ENCODE measurements at regions not wholly inside any gene's neighbourhood (a gene's known extent, or its start where the extent isn't known, plus 50 kb on each side); places are given as distances from the start of the nearest gene placed in this dataset.

GRCh38 chr4:14644580-14645282 lies 357.6 kb upstream of the CPEB2 start:
- Mint-ChIP-seq H3K27ac (no peak overlapping the region), H3K36me3 (ENCODE audit: low read depth) (no peaks in the 10 kb centered on the region), H3K9me3 (no peaks in the 10 kb centered on the region), H3K4me3 (no peak overlapping the region), H3K4me1 (ENCODE audit: low read depth) (no peaks in the 10 kb centered on the region), H3K27me3 (ENCODE audit: low read depth) (peaks cover 3% of the 10 kb centered on the region)
- intact Hi-C loops (cut with micrococcal nuclease), result no loop called here
- no peak for DNase-seq
- CTCF ChIA-PET, result interaction anchor here (1.1 kb wide), 1 partner anchor 231 kb away, joined by 3 read pairs; no protein-coding TSS in a partner anchor

- no peak overlapping the region for H3K4me3 Mint-ChIP-seq
- no peaks in the 10 kb centered on the region for H3K9me3 Mint-ChIP-seq
- DNase-seq, result no peak
- H3K4me1 Mint-ChIP-seq (ENCODE audit: low read depth), result no peaks in the 10 kb centered on the region
- intact Hi-C loops (cut with micrococcal nuclease), result no loop called here
- no peak overlapping the region for H3K27ac Mint-ChIP-seq
- CTCF ChIA-PET, result no interaction called here
- H3K27me3 Mint-ChIP-seq (ENCODE audit: low read depth), result no peaks in the 10 kb centered on the region
- no peaks in the 10 kb centered on the region for H3K36me3 Mint-ChIP-seq (ENCODE audit: low read depth)
These were observed 355.4 kb upstream of the CPEB2 start for GRCh38 chr4:14646831-14647230.

- H3K4me1 Mint-ChIP-seq (ENCODE audit: low read depth), result no peaks in the 10 kb centered on the region
- DNase-seq, result no peak
- H3K4me3 Mint-ChIP-seq, result no peak overlapping the region
- H3K36me3 Mint-ChIP-seq (ENCODE audit: low read depth), result no peaks in the 10 kb centered on the region
- H3K27ac Mint-ChIP-seq, result no peak overlapping the region
- intact Hi-C loops (cut with micrococcal nuclease), result no loop called here
- H3K9me3 Mint-ChIP-seq, result no peaks in the 10 kb centered on the region
- CTCF ChIA-PET, result no interaction called here
- peaks cover 7% of the 10 kb centered on the region for H3K27me3 Mint-ChIP-seq (ENCODE audit: low read depth)
These were observed 352.2 kb upstream of the CPEB2 start for GRCh38 chr4:14650127-14650526.

GRCh38 chr4:14652522-14652921 lies 349.8 kb upstream of the CPEB2 start:
- Mint-ChIP-seq H3K36me3 (ENCODE audit: low read depth) (no peaks in the 10 kb centered on the region), H3K9me3 (no peaks in the 10 kb centered on the region), H3K4me3 (no peak overlapping the region), H3K27me3 (ENCODE audit: low read depth) (peaks cover 9% of the 10 kb centered on the region), H3K27ac (no peak overlapping the region), H3K4me1 (ENCODE audit: low read depth) (no peaks in the 10 kb centered on the region)
- DNase-seq, result no peak
- intact Hi-C loops (cut with micrococcal nuclease), result no loop called here
- CTCF ChIA-PET, result no interaction called here

- no peak overlapping the region for H3K27ac Mint-ChIP-seq
- H3K27me3 Mint-ChIP-seq (ENCODE audit: low read depth), result peaks cover 12% of the 10 kb centered on the region
- intact Hi-C loops (cut with micrococcal nuclease), result no loop called here
- H3K9me3 Mint-ChIP-seq, result no peaks in the 10 kb centered on the region
- CTCF ChIA-PET, result no interaction called here
- H3K4me3 Mint-ChIP-seq, result no peak overlapping the region
- H3K4me1 Mint-ChIP-seq (ENCODE audit: low read depth), result no peaks in the 10 kb centered on the region
- no peak for DNase-seq
- no peaks in the 10 kb centered on the region for H3K36me3 Mint-ChIP-seq (ENCODE audit: low read depth)
These were observed 348.9 kb upstream of the CPEB2 start for GRCh38 chr4:14653338-14653737.

GRCh38 chr4:14659286-14659685 lies 343.0 kb upstream of the CPEB2 start:
- H3K4me1 Mint-ChIP-seq (ENCODE audit: low read depth), result no peaks in the 10 kb centered on the region
- peaks cover 2% of the 10 kb centered on the region for H3K9me3 Mint-ChIP-seq
- intact Hi-C loops (cut with micrococcal nuclease), result no loop called here
- H3K36me3 Mint-ChIP-seq (ENCODE audit: low read depth), result no peaks in the 10 kb centered on the region
- no peak overlapping the region for H3K4me3 Mint-ChIP-seq
- H3K27ac Mint-ChIP-seq, result no peak overlapping the region
- no peak for DNase-seq
- peaks cover 6% of the 10 kb centered on the region for H3K27me3 Mint-ChIP-seq (ENCODE audit: low read depth)
- CTCF ChIA-PET, result interaction anchor here (0.7 kb wide), 1 partner anchor 740 kb away, joined by 4 read pairs; no protein-coding TSS in a partner anchor

GRCh38 chr4:14667624-14668151 lies 334.6 kb upstream of the CPEB2 start:
- Mint-ChIP-seq H3K27me3 (ENCODE audit: low read depth) (peaks cover 19% of the 10 kb centered on the region), H3K4me1 (ENCODE audit: low read depth) (no peaks in the 10 kb centered on the region)

GRCh38 chr4:14668296-14668695 lies 334.0 kb upstream of the CPEB2 start:
- Mint-ChIP-seq H3K4me1 (ENCODE audit: low read depth) (no peaks in the 10 kb centered on the region), H3K27me3 (ENCODE audit: low read depth) (peaks cover 25% of the 10 kb centered on the region), H3K36me3 (ENCODE audit: low read depth) (no peaks in the 10 kb centered on the region), H3K9me3 (peaks cover 7% of the 10 kb centered on the region), H3K27ac (no peak overlapping the region), H3K4me3 (no peak overlapping the region)
- intact Hi-C loops (cut with micrococcal nuclease), result no loop called here
- DNase-seq, result no peak
- CTCF ChIA-PET, result no interaction called here

More at GRCh38 chr4:14667624-14668151, 334.6 kb upstream of the CPEB2 start:
- no peak for DNase-seq
- intact Hi-C loops (cut with micrococcal nuclease), result no loop called here
- no peak overlapping the region for H3K27ac Mint-ChIP-seq
- CTCF ChIA-PET, result no interaction called here
- H3K9me3 Mint-ChIP-seq, result peaks cover 7% of the 10 kb centered on the region
- H3K4me3 Mint-ChIP-seq, result no peak overlapping the region
- no peaks in the 10 kb centered on the region for H3K36me3 Mint-ChIP-seq (ENCODE audit: low read depth)

- DNase-seq, result no peak
- intact Hi-C loops (cut with micrococcal nuclease), result no loop called here
- CTCF ChIA-PET, result no interaction called here
- Mint-ChIP-seq H3K27me3 (ENCODE audit: low read depth) (peaks cover 26% of the 10 kb centered on the region), H3K4me1 (ENCODE audit: low read depth) (no peaks in the 10 kb centered on the region), H3K36me3 (ENCODE audit: low read depth) (no peaks in the 10 kb centered on the region), H3K9me3 (peaks cover 7% of the 10 kb centered on the region), H3K27ac (no peak overlapping the region), H3K4me3 (no peak overlapping the region)
These were observed 332.9 kb upstream of the CPEB2 start for GRCh38 chr4:14669371-14669770.

GRCh38 chr4:14671146-14671545 lies 331.1 kb upstream of the CPEB2 start:
- peaks cover 3% of the 10 kb centered on the region for H3K9me3 Mint-ChIP-seq
- intact Hi-C loops (cut with micrococcal nuclease), result loop anchor here (10.0 kb wide), 1 partner anchor 56 kb away; no protein-coding TSS in a partner anchor
- no peak overlapping the region for H3K27ac Mint-ChIP-seq
- no peak overlapping the region for H3K4me3 Mint-ChIP-seq
- H3K36me3 Mint-ChIP-seq (ENCODE audit: low read depth), result no peaks in the 10 kb centered on the region
- no peak for DNase-seq
- peaks cover 26% of the 10 kb centered on the region for H3K27me3 Mint-ChIP-seq (ENCODE audit: low read depth)
- H3K4me1 Mint-ChIP-seq (ENCODE audit: low read depth), result no peaks in the 10 kb centered on the region
- CTCF ChIA-PET, result no interaction called here

GRCh38 chr4:14675279-14675985 lies 326.8 kb upstream of the CPEB2 start:
- Mint-ChIP-seq H3K4me3 (no peak overlapping the region), H3K9me3 (no peaks in the 10 kb centered on the region), H3K27ac (no peak overlapping the region), H3K27me3 (ENCODE audit: low read depth) (peaks cover 14% of the 10 kb centered on the region), H3K36me3 (ENCODE audit: low read depth) (no peaks in the 10 kb centered on the region), H3K4me1 (ENCODE audit: low read depth) (no peaks in the 10 kb centered on the region)
- no peak for DNase-seq
- CTCF ChIA-PET, result interaction anchor here (0.6 kb wide), 1 partner anchor 383 kb away, joined by 3 read pairs; no protein-coding TSS in a partner anchor
- intact Hi-C loops (cut with micrococcal nuclease), result loop anchor here (10.0 kb wide), 1 partner anchor 61 kb away; no protein-coding TSS in a partner anchor

GRCh38 chr4:14679906-14680305 lies 322.4 kb upstream of the CPEB2 start:
- H3K27me3 Mint-ChIP-seq (ENCODE audit: low read depth), result peaks cover 6% of the 10 kb centered on the region
- no peak overlapping the region for H3K4me3 Mint-ChIP-seq
- intact Hi-C loops (cut with micrococcal nuclease), result loop anchor here (10.0 kb wide), 1 partner anchor 65 kb away; no protein-coding TSS in a partner anchor
- DNase-seq, result no peak
- no peak overlapping the region for H3K27ac Mint-ChIP-seq
- CTCF ChIA-PET, result no interaction called here
- no peaks in the 10 kb centered on the region for H3K4me1 Mint-ChIP-seq (ENCODE audit: low read depth)
- H3K36me3 Mint-ChIP-seq (ENCODE audit: low read depth), result no peaks in the 10 kb centered on the region
- H3K9me3 Mint-ChIP-seq, result no peaks in the 10 kb centered on the region

- Mint-ChIP-seq H3K9me3 (no peaks in the 10 kb centered on the region), H3K4me3 (no peak overlapping the region), H3K36me3 (ENCODE audit: low read depth) (no peaks in the 10 kb centered on the region), H3K27ac (no peak overlapping the region), H3K4me1 (ENCODE audit: low read depth) (no peaks in the 10 kb centered on the region), H3K27me3 (ENCODE audit: low read depth) (peaks cover 15% of the 10 kb centered on the region)
- DNase-seq, result no peak
- CTCF ChIA-PET, result no interaction called here
- intact Hi-C loops (cut with micrococcal nuclease), result no loop called here
These were observed 321.0 kb upstream of the CPEB2 start for GRCh38 chr4:14681330-14681729.
